DMS79 treated with DMSO at 0.1 percent for 48 hours (cell line): ENCODE measurements at regions not wholly inside any gene's neighbourhood (a gene's known extent, or its start where the extent isn't known, plus 50 kb on each side); places are given as distances from the start of the nearest gene placed in this dataset.

Source experiments
- DNase-seq: peaks from one replicate; lab custom pipeline; 2025; lab: John Stamatoyannopoulos, UW

DNA sequence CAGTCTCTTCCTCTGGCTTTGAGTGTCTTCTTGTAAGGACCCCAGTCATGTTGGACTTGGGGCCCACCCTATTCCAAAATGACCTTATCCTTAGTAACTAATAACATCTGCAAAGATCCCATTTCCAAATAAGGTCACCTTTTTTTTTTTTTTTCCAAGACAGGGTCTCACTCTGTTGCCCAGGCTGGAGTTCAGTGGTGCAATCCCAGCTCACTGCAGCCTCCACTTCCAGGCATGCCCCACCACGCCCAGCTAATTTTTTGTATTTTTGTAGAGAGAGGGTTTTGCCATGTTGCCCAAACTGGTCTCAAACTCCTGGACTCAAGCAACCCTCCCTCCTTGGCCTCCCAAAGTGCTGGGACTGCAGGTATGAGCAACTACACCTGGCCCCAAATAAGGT lies 118.8 kb upstream of the GSE1 start:
- DNase-seq = no peak

GRCh38 chr16:85495259-85495658 lies 117.9 kb upstream of the GSE1 start:
- no peak for DNase-seq

GRCh38 chr16:85495823-85496538 lies 117.1 kb upstream of the GSE1 start:
- no peak for DNase-seq

DNA sequence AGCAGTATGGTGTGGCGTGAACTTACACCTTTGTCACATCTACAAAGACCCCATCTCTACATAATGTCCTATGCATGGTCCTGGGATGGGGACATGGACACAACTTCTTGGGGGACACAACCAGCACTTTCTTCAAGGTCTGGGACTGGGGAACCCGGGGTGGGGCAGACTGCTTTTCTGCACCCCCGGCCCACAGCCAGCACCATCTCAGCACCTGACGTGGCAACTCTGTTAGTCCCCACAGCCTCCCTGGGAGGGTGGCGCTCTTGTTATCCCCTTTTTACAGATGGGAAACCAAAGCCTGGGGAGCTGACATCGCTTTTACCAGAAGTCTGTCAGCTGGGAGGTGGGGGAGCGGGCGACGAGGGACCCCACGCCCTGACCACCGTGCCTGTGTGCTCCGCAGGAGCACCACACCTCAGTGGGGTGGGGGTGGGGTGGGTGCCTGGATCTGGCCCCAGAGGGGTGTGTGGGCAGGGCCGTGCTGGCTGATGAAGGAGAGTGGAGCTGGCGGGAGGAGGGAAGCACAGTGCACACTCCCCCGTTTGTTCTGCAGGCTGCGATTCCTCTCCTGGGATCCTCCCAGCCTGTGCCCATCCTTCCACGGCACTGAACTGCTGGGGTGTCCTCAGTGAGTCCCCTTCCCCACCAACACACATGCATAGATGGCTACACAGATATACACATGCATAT lies 115.4 kb upstream of the GSE1 start:
- DNase-seq = no peak

GRCh38 chr16:85498607-85499006 lies 114.5 kb upstream of the GSE1 start:
- peak; percentile 20 for DNase-seq

DNA sequence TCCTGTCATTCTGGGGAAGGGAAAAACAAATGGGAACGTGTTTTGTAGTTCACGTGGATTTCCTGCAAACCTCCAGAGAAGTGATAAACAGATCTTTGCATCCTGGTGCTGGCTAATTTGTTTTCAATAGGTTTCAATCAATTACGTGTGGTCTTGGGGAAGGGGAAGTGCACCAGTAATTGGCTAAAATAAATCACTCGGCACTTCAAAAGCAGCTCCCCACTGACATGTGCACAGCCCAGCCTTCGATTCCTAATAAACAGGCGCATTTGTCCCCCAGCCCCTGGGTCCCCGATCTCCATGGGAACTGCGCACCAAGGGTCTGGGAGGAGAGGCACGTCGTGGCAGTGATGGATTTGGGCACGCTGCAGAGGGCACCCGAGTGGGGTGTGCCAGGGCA lies 112.9 kb upstream of the GSE1 start:
- no peak for DNase-seq

DNA sequence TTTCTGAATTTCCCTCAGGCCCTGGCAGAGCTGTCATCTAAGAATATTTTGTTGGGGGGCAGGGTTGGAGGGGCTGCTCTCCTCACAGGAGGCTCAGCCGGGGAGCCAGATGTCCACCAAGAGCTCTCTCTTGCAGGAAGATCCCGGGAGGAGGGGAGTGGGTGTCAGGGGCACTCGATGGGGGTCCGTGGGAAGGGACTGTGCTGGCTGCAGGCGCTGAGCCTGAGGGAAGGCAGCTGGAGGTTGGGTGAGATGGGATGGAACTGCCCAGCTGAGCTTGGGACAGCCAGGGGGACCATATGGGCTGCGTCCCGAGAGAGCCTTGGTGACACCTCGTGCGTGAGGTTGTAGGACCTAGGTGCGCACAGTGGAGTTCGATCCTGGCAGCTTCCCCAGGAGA lies 111.2 kb upstream of the GSE1 start:
- no peak for DNase-seq

- no peak for DNase-seq
Observed at GRCh38 chr16:85502357-85502756, 110.8 kb upstream of the GSE1 start.

GRCh38 chr16:85503679-85504231 lies 109.4 kb upstream of the GSE1 start:
- no peak for DNase-seq

DNA sequence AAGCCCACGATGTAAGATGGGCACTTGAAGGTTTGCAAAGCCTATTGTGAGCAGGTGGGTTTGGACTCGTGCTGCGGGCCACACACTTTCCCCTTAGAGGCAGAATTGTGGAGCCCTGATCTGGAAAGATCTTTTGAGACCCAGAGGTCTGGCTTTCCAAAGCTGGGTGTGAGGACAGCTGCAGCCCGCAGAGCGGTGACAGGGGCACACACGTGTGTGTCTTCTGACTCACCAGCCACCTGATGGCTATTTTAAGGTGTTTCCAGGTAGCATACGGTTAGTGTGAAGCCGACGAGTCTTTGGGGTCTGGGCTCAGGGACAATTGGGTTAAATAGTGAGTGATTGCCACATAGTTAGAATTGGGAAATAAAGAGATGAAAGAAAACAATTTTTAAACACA lies 108.9 kb upstream of the GSE1 start:
- DNase-seq = no peak

DNA sequence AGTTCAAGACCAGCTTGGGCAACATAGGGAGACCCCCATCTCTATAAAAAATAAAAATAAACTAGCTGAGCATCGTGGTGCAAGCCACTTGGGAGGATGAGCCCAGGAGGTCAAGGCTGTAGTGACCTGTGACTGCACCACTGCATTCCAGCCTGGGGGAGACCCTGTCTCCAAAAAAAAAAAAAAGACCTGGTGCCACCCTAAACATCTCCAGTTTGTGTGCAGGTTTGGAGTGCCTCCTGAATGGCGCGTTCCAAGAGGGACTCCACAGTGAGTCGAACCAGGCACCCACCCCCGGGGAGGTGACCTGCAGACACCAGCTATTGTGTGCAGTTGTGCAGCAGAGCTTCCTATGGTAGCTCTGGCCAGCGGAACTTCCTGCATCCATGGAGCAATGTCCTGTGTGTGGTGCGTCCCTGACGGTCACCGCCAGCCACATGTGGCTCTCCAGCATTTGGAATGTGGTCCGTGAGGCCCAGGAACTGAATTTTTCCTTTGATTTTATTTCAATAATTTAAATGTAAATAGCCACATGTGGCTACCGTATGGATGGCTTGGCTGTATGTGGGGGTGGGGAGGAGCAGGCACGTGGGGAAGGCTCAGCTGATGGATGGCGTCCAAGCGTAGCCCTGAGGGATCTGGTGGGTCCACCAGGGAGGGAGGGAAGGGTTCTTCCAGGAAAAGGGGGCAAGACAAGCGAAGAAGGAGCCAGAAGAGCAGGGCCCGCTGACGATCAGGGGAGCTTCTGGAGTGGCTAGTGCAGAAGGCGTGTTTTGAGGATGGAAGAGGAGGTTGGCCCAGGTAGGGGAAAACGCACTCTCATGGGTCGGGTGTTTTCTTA lies 107.1 kb upstream of the GSE1 start:
- no peak for DNase-seq

GRCh38 chr16:85506635-85506911 lies 106.5 kb upstream of the GSE1 start:
- DNase-seq = no peak

- DNase-seq = no peak
Observed at GRCh38 chr16:85507342-85507741, 105.8 kb upstream of the GSE1 start.

DNA sequence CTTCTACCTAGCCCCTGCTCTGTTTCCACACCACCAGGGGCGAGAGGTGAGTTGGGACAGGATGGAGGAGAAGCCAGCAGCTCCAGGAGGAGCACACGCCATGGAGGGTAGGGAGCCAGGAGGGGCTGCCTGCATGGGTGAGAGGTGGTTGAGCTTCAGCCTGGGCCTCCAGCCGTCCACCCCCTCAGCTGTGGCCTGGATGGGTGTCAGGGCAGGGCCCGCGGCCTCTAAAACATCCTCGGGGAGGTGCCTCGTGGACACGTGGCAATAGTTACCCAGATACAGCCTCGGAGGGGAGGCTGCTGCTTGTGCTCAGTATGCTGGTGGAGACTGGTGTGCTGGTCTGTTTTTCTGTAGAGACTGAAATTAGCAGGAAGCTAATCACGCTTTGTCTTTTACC lies 104.7 kb upstream of the GSE1 start:
- no peak for DNase-seq

DNA sequence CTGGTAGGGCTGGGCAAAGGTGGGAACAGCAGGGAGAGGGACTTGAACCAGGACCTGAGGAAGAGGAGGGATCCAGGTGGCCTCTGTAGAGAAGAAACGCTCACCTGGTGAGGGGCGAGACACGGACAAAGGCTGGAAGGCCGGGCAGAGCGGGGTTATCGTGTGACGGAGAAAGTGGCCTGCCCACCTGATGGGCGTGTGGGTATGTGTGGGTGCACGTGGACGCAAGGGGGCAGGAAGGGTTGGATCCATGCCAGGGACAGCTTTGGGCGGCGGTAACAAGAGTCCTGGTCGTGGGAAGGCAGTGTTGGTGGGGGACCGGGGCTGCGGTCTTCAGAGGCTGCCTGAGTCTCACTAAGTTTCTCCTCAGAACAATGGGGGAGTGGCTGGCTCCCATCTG lies 104.1 kb upstream of the GSE1 start:
- no peak for DNase-seq

GRCh38 chr16:85510041-85510659 lies 103.0 kb upstream of the GSE1 start:
- no peak for DNase-seq

DNA sequence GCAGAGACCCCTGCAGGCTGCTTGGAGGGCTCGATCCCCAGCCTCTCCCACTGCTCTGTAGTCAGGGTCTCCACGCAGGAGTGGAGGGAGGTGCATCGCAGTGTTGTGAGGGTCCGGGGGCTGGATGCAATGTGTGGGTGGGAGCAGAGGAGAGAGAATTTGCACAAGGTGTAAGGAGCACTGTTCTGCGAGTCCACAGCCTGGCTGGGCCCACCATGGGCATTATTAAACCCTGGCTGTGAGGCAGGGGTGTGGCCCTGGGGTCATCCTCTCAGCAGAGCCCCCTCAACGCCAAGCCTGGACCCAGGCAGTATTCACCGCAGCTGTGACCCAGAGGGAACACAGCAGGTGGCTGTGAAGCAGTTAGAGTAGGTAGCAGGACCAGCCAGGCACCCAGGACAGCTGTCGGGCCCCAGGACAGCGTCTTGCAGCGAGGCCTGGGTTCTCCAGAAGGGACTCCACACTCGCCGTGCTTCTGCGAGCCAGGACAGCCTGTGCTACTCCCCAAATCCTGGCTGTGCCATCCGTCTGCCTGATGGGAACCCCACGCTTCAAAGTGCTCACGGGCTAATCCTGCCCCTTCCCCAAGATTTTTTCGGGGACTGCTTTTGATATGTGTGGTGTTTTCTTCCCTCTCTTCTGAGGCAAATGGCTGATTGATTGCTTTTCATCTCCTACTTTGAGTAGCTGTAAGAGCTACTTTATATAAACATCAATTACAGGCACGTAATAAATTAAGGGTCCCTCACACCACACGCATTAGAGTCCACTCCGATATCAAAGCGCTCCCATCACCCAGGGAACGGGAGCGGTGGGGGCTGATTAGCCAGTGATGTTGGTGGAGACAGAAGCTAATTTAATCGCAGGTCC lies 100.9 kb upstream of the GSE1 start:
- peak; percentile 14 for DNase-seq

GRCh38 chr16:85512808-85513115 lies 100.4 kb upstream of the GSE1 start:
- no peak for DNase-seq

GRCh38 chr16:85513180-85513579 lies 99.9 kb upstream of the GSE1 start:
- no peak for DNase-seq

- no peak for DNase-seq
Observed at GRCh38 chr16:85513649-85514048, 99.5 kb upstream of the GSE1 start.

DNA sequence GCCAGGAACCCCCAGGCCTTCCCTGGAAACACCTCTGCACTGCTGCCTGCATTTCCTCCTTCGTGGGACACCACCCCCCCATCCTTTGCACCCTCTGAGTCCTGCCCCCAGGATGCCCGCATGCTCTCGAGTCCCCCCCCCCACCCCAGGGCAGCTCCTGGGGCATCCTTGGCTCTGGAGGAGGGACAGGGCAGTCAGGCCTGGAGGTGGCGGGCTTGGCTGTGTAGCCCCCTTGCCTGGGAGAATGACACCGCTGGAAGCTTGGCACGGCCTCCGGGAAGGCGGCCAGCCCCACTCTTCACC lies 98.9 kb upstream of the GSE1 start:
- DNase-seq = peak; percentile 29
